HepG2 (cell line): ENCODE measurements at regions not wholly inside any gene's neighbourhood (a gene's known extent, or its start where the extent isn't known, plus 50 kb on each side); places are given as distances from the start of the nearest gene placed in this dataset.

Experiments
- FOSL1 ChIP-seq: sonication (generic); formaldehyde crosslinking; IDR thresholded peaks from 2 replicates; pipeline ENCODE4 v1.9.0; 2021; ENCODE audit warnings: missing genetic modification reagents, borderline replicate concordance
- GTF2F1 ChIP-seq: fragments of 150-350 bp; IDR thresholded peaks from 2 replicates; pipeline ENCODE4 v1.6.1; 2014; ENCODE audit warnings: low read length
- NR2C2 ChIP-seq: sonication (generic); formaldehyde crosslinking; IDR thresholded peaks from 2 replicates; pipeline ENCODE4 v1.4.0; 2020; ENCODE audit warnings: missing genetic modification reagents, mild to moderate bottlenecking, moderate library complexity, borderline replicate concordance
- STAT6 ChIP-seq: sonication (generic); formaldehyde crosslinking; IDR thresholded peaks from 2 replicates; pipeline ENCODE4 v1.4.0; 2020; ENCODE audit warnings: missing genetic modification reagents, mild to moderate bottlenecking, borderline replicate concordance
- ZNF549 ChIP-seq: sonication (generic); formaldehyde crosslinking; IDR thresholded peaks from 2 replicates; pipeline ENCODE4 v1.5.0; 2020; ENCODE audit warnings: missing genetic modification reagents

GRCh38 chr17:70276906-70277305, 107.6 kb downstream of the KCNJ2 start:
- TF ChIP-seq STAT6 (CRISPR knock-in tag) (no peak), GTF2F1 (no peak), FOSL1 (no peak), ZNF549 (CRISPR knock-in tag) (no peak), NR2C2 (CRISPR knock-in tag) (no peak)
